Nephron progenitor cell (in vitro differentiated cells): ENCODE measurements at regions not wholly inside any gene's neighbourhood (a gene's known extent, or its start where the extent isn't known, plus 50 kb on each side); places are given as distances from the start of the nearest gene placed in this dataset.

ENCODE experiments used
- DNase-seq: peaks from one replicate; pipeline ENCODE4 v3.0.0; 2021
- H3K27ac Mint-ChIP-seq: 2 replicates; pipeline ENCODE4 v1.8.0; 2021; ENCODE audit warnings: mild to moderate bottlenecking, moderate library complexity, mixed read lengths
- H3K27me3 Mint-ChIP-seq: 2 replicates; pipeline ENCODE4 v1.8.0; 2021; ENCODE audit warnings: mild to moderate bottlenecking, low read depth, mixed read lengths; ENCODE audit not compliant: poor library complexity
- H3K36me3 Mint-ChIP-seq: 2 replicates; pipeline ENCODE4 v1.8.0; 2021; ENCODE audit warnings: low read depth, mixed read lengths
- H3K4me1 Mint-ChIP-seq: 2 replicates; pipeline ENCODE4 v1.8.0; 2021; ENCODE audit warnings: mixed read lengths
- H3K4me3 Mint-ChIP-seq: 2 replicates; pipeline ENCODE4 v1.8.0; 2021; ENCODE audit warnings: mild to moderate bottlenecking, moderate library complexity, mixed read lengths
- H3K9me3 Mint-ChIP-seq: 2 replicates; pipeline ENCODE4 v1.8.0; 2021; ENCODE audit warnings: mild to moderate bottlenecking, moderate library complexity, mixed read lengths
- CTCF ChIP-seq: fragments of 200-600 bp; sonication (generic); IDR thresholded peaks from 2 replicates; pipeline ENCODE4 v1.5.0; 2021; ENCODE audit warnings: antibody characterized with exemption

- Mint-ChIP-seq H3K27ac (no peak overlapping the region), H3K4me1 (no peaks in the 10 kb centered on the region), H3K27me3 (peaks cover 12% of the 10 kb centered on the region), H3K4me3 (no peak overlapping the region), H3K36me3 (no peaks in the 10 kb centered on the region), H3K9me3 (no peaks in the 10 kb centered on the region)
- DNase-seq = no peak
- TF ChIP-seq CTCF = no peak
Observed at GRCh38 chr18:3368193-3368592, 81.8 kb upstream of the TGIF1 start.

- H3K27ac Mint-ChIP-seq = no peak overlapping the region
- no peak for DNase-seq
- no peak for TF ChIP-seq CTCF
- peaks cover 16% of the 10 kb centered on the region for H3K4me1 Mint-ChIP-seq
- no peaks in the 10 kb centered on the region for H3K9me3 Mint-ChIP-seq
- H3K36me3 Mint-ChIP-seq = no peaks in the 10 kb centered on the region
- no peak overlapping the region for H3K4me3 Mint-ChIP-seq
- peaks cover 20% of the 10 kb centered on the region for H3K27me3 Mint-ChIP-seq
Observed at GRCh38 chr18:3379685-3380084, 70.3 kb upstream of the TGIF1 start.

DNA sequence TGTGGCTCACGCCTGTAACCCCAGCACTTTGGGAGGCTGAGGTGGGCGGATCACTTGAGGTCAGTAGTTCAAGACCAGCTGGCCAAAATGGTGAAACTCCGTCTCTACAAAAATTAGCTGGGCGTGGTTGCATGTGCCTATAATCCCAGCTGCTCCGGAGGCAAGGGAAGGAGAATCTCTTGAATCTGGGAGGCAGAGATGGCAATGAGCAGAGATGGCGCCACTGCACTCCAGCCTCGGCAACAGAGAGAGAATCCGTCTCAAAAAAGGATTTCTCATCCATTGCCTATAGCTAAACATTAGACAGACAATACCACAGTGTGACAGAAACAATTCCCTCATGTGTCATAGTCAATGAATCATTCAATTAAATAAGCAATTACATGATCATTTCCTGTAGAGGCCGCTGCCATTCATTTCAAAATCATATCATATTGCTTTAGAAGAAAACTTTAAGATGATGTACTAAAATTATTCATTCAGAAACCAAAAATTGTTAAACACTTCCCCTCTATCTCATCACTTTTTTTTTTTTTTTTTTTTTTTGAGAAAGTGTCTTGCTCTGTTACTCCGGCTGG is 69.5 kb upstream of the TGIF1 start:
- H3K36me3 Mint-ChIP-seq = no peaks in the 10 kb centered on the region
- H3K4me1 Mint-ChIP-seq = peaks cover 24% of the 10 kb centered on the region
- peaks cover 18% of the 10 kb centered on the region for H3K27me3 Mint-ChIP-seq
- no peak for DNase-seq
- no peak for TF ChIP-seq CTCF
- no peak overlapping the region for H3K4me3 Mint-ChIP-seq
- no peak overlapping the region for H3K27ac Mint-ChIP-seq
- no peaks in the 10 kb centered on the region for H3K9me3 Mint-ChIP-seq

GRCh38 chr18:3383381-3383915 is 66.5 kb upstream of the TGIF1 start:
- H3K27me3 Mint-ChIP-seq = peaks cover 13% of the 10 kb centered on the region
- peaks cover 24% of the 10 kb centered on the region for H3K4me1 Mint-ChIP-seq
- H3K27ac Mint-ChIP-seq = no peak overlapping the region
- no peak for TF ChIP-seq CTCF
- DNase-seq = no peak
- H3K9me3 Mint-ChIP-seq = no peaks in the 10 kb centered on the region
- H3K36me3 Mint-ChIP-seq = no peaks in the 10 kb centered on the region
- H3K4me3 Mint-ChIP-seq = no peak overlapping the region

DNA sequence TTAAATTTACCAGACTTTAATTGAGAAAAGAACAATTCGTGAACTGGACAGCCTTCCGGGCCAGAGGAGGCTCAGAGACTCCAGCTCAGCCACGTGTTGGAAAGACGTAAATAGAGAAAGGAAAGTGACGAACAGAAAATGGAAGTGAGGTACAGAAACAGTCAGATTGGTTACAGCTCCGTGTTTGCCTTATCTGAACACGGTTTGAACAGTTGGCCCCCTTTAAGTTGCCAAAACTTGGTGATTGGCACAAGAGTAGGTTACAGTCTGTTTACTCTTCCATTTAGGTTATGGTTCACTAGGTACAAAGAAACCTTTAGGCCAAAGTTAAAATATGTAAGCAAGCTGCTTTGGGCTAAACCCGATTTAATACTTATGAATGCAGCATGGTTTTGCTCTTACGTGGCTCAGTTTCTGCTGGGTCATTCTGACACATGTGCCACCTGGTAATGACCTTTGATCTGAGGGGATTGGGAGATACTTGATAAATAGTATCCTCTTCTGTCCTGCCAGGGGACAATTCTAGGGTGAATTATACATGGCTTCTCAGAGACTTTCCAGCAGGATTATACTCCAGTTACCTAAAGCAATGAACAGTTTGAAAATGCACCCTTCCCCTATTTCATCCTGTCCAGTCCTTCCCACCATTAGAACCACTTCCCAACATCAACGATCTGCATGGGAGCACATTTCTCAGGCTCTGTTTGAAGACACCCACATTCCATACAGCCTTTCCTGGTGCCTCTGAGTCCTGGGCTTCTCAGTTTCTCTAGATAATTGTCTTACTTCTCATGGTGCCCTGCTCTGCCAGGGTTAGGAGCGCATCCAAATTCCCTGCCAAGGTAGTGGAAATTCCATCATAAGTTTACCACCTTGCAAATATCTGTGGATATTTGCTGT is 65.1 kb upstream of the TGIF1 start:
- Mint-ChIP-seq H3K27me3 (peaks cover 10% of the 10 kb centered on the region), H3K27ac (no peak overlapping the region), H3K4me3 (no peak overlapping the region), H3K36me3 (no peaks in the 10 kb centered on the region), H3K4me1 (peaks cover 24% of the 10 kb centered on the region), H3K9me3 (peaks cover 10% of the 10 kb centered on the region)
- no peak for TF ChIP-seq CTCF
- DNase-seq = no peak
